GM23248 (cell line): ENCODE measurements at regions not wholly inside any gene's neighbourhood (a gene's known extent, or its start where the extent isn't known, plus 50 kb on each side); places are given as distances from the start of the nearest gene placed in this dataset.

ENCODE experiments used
- DNase-seq: peaks from one replicate; pipeline ENCODE4 v3.0.0-alpha.2; 2015
- H2AFZ ChIP-seq: fragments of 200-600 bp; sonication (generic); 2 replicates; pipeline ENCODE4 v1.6.1; 2016; ENCODE audit warnings: antibody characterized with exemption
- H3F3A ChIP-seq: fragments of 200-600 bp; sonication (generic); 2 replicates; pipeline ENCODE4 v1.6.1; 2016; ENCODE audit warnings: mild to moderate bottlenecking, antibody characterized with exemption, mixed run types; ENCODE audit not compliant: insufficient read depth
- H3K27ac ChIP-seq: fragments of 200-600 bp; sonication (generic); 2 replicates; pipeline ENCODE4 v1.5.1; 2016; ENCODE audit warnings: mild to moderate bottlenecking
- H3K27me3 ChIP-seq: fragments of 200-600 bp; sonication (generic); replicated peaks from 2 replicates; pipeline ENCODE4 v1.6.1; 2016; ENCODE audit warnings: mild to moderate bottlenecking; ENCODE audit not compliant: insufficient read depth
- H3K36me3 ChIP-seq: fragments of 200-600 bp; sonication (generic); 2 replicates; pipeline ENCODE4 v1.6.1; 2016; ENCODE audit warnings: low read depth, mild to moderate bottlenecking
- H3K4me1 ChIP-seq: fragments of 200-600 bp; sonication (generic); 2 replicates; pipeline ENCODE4 v1.6.1; 2016; ENCODE audit warnings: mild to moderate bottlenecking; ENCODE audit not compliant: insufficient read depth
- H3K4me2 ChIP-seq: fragments of 200-600 bp; sonication (generic); one replicate; pipeline ENCODE4 v1.6.1; 2016; ENCODE audit warnings: mild to moderate bottlenecking; ENCODE audit not compliant: unreplicated experiment
- H3K4me3 ChIP-seq: fragments of 200-600 bp; sonication (generic); 2 replicates; pipeline ENCODE4 v1.5.1; 2016; ENCODE audit warnings: mild to moderate bottlenecking
- H3K79me2 ChIP-seq: fragments of 200-600 bp; sonication (generic); 2 replicates; pipeline ENCODE4 v1.6.1; 2016; ENCODE audit warnings: mild to moderate bottlenecking; ENCODE audit not compliant: insufficient read depth
- H3K9ac ChIP-seq: fragments of 200-600 bp; sonication (generic); 2 replicates; pipeline ENCODE4 v1.6.1; 2016; ENCODE audit warnings: mild to moderate bottlenecking
- H3K9me2 ChIP-seq: fragments of 200-600 bp; sonication (generic); 2 replicates; pipeline ENCODE4 v1.6.1; 2016; ENCODE audit warnings: mixed run types, mild to moderate bottlenecking, moderate library complexity; ENCODE audit not compliant: insufficient read depth
- H3K9me3 ChIP-seq: fragments of 200-600 bp; sonication (generic); one replicate; pipeline ENCODE4 v1.6.1; 2017; ENCODE audit warnings: low read depth
- H4K20me1 ChIP-seq: fragments of 200-600 bp; sonication (generic); 2 replicates; pipeline ENCODE4 v1.6.0; 2016; ENCODE audit not compliant: insufficient read depth
- EZH2 ChIP-seq: fragments of 200-600 bp; sonication (generic); IDR thresholded peaks from 2 replicates; pipeline ENCODE4 v1.6.1; 2018; ENCODE audit warnings: antibody characterized with exemption, mild to moderate bottlenecking; ENCODE audit not compliant: insufficient read depth, poor library complexity, severe bottlenecking
- EZH2phosphoT487 ChIP-seq: fragments of 200-600 bp; sonication (generic); IDR thresholded peaks from 2 replicates; pipeline ENCODE4 v1.6.1; 2018; ENCODE audit warnings: antibody characterized with exemption, moderate library complexity, mild to moderate bottlenecking, low read depth; ENCODE audit not compliant: insufficient read depth
- WGBS, 2 experiments: methylation state at CpG; one replicate each; pipeline ENCODE4 v1.1.6; 2015 to 2017; ENCODE audit warnings: low lambda C conversion rate in 2 of 2, low coverage in 1 of 2; ENCODE audit errors: missing lambda C conversion rate in 2 of 2; 5-methylcytosine and 5-hydroxymethylcytosine counted together
- in situ Hi-C: fragments of 300-500 bp; cut with MboI; formaldehyde crosslinking; loops from 2 replicates; pipeline ENCODE4 v1.15.0; 2020

DNA sequence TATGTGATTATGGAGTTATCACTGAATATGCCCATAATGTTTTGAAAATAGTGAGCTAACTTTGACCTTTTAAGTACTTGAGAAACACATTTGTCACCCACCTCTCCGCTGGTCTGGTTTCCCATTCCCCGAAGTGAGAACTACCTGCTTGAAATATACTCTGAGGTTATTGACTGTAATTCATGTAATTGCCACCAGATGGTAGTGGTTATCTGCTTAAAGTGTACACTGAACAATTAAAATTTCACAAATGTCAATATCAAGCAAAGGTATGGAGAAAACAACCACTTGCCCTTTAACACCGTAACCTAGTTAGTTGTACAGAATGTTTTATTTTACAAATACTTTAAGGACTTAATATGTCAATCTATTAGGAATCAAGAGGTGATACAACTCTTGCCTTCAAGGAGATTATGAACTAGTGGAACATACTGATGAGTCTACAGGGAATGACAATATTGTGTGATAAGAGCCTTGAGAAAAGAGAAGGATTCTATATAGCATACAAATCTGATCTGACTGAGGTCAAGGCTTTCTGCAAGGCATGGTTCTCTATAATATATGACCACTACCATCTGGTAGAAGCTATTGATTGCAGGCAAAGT, 316.8 kb upstream of the KCNH7 start:
- no peaks in the 10 kb centered on the region for H3K36me3 ChIP-seq
- H4K20me1 ChIP-seq, result no peaks in the 10 kb centered on the region
- no peak overlapping the region for H3K9ac ChIP-seq
- no peaks in the 10 kb centered on the region for H3K9me3 ChIP-seq
- no peak overlapping the region for H2AFZ ChIP-seq
- H3K27ac ChIP-seq, result no peak overlapping the region
- no peaks in the 10 kb centered on the region for H3K27me3 ChIP-seq
- WGBS, 2 experiments, result 19 to 23% methylated on average over 3 of the region's 3 CpGs
- peaks cover 6% of the 10 kb centered on the region; the same call in 1 of the 2 replicates for H3K4me1 ChIP-seq
- peak; percentile 47 for DNase-seq
- H3K4me2 ChIP-seq, result no peak overlapping the region
- no peaks in the 10 kb centered on the region for H3K9me2 ChIP-seq
- H3K4me3 ChIP-seq, result no peak overlapping the region
- TF ChIP-seq EZH2 (no peak), EZH2phosphoT487 (no peak)
- in situ Hi-C loops, result no loop called here
- H3K79me2 ChIP-seq, result no peaks in the 10 kb centered on the region
- peaks cover 11% of the 10 kb centered on the region for H3F3A ChIP-seq

DNA sequence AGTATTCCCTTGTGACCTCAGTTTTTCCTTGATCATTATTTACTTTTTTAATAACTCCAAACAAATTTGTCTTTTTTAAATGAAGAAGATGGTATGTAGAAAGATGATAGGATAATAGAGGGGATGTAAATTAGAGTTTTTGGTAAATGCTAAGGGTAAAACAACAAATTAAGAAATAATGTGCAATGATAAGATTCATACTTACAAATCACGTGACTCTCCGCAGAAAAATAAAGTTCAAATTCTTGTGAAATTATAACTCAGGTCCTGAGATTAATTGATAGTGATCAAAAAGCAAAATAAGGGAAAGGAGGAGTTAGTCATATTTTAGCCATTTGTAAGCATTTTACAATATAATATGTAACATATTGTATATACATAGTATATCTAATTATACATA, 304.1 kb upstream of the KCNH7 start:
- H4K20me1 ChIP-seq, result no peaks in the 10 kb centered on the region
- no peak overlapping the region for H2AFZ ChIP-seq
- no peaks in the 10 kb centered on the region for H3K9me2 ChIP-seq
- TF ChIP-seq EZH2phosphoT487 (no peak), EZH2 (no peak)
- no peak overlapping the region for H3K4me3 ChIP-seq
- no peak overlapping the region for H3K27ac ChIP-seq
- H3K9me3 ChIP-seq, result peaks cover 4% of the 10 kb centered on the region
- in situ Hi-C loops, result no loop called here
- DNase-seq, result no peak
- no peak overlapping the region for H3K4me2 ChIP-seq
- H3K36me3 ChIP-seq, result no peaks in the 10 kb centered on the region
- WGBS, 2 experiments, result 23 to 33% methylated on average over 2 of the region's 2 CpGs
- H3K27me3 ChIP-seq, result 0 out of 2 replicates have a peak, but pooled peaks cover 3% of the 10 kb centered on the region
- no peaks in the 10 kb centered on the region for H3K79me2 ChIP-seq
- H3K4me1 ChIP-seq, result no peaks in the 10 kb centered on the region
- H3F3A ChIP-seq, result no peaks in the 10 kb centered on the region
- no peak overlapping the region for H3K9ac ChIP-seq

DNA sequence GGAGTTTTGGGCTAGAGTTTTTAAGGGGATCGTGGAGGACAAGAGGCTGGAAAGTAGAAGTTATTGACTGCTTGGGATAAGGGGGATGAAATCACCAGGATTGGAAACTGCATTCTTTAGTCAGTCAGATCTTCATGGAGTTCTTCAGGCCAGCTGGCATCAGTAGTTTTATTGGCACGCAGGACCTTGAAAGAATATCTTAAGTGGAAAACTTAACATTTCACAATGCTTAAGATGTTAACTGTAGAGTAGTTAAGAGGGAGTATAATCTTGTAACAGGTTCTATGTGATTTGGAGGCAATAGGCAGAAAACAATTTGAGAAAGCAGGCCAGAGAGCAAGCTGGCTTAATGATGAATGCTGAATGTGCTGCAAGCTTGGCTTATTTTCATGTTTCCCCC, 300.4 kb upstream of the KCNH7 start:
- in situ Hi-C loops, result loop anchor here (10.0 kb wide), 1 partner anchor 254 kb away; no protein-coding TSS in a partner anchor
- 9 to 10% methylated on average over 2 of the region's 2 CpGs for WGBS, 2 experiments
- Histone ChIP-seq H3K27ac (no peak overlapping the region), H3K4me2 (no peak overlapping the region), H3K79me2 (no peaks in the 10 kb centered on the region), H3K4me1 (no peaks in the 10 kb centered on the region), H4K20me1 (no peaks in the 10 kb centered on the region), H3K9ac (no peak overlapping the region), H3K9me2 (no peaks in the 10 kb centered on the region), H3K27me3 (0 out of 2 replicates have a peak, but pooled peaks cover 3% of the 10 kb centered on the region), H3K9me3 (peaks cover 4% of the 10 kb centered on the region), H2AFZ (no peak overlapping the region), H3K4me3 (no peak overlapping the region), H3K36me3 (no peaks in the 10 kb centered on the region), H3F3A (no peaks in the 10 kb centered on the region)
- no peak for DNase-seq
- TF ChIP-seq EZH2 (no peak), EZH2phosphoT487 (no peak)

DNA sequence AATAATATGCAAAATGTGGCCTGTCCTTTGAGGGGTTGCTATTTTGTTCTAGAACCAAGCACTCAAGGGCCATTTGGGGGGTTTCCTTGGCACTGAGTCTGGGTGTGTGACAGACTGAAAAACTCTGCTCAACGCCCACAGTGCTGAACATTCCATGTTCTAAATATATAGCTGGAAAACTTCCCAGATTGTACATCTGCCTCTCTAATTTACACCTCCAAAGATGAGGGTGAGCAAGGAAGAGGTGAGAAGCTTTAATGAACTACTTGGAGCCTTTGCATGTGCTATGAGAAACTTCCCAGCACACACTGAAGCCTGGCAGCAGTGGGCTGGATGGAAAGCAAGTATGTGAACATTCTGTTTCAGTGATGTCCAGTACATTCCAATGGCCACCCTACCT, 296.7 kb upstream of the KCNH7 start:
- Histone ChIP-seq H3K79me2 (no peaks in the 10 kb centered on the region), H3K9me2 (no peaks in the 10 kb centered on the region), H3K27ac (no peak overlapping the region), H3K36me3 (no peaks in the 10 kb centered on the region), H3K9me3 (peaks cover 4% of the 10 kb centered on the region), H3F3A (no peaks in the 10 kb centered on the region), H3K4me3 (no peak overlapping the region), H3K9ac (no peak overlapping the region), H2AFZ (no peak overlapping the region), H4K20me1 (no peaks in the 10 kb centered on the region), H3K27me3 (0 out of 2 replicates have a peak, but pooled peaks cover 3% of the 10 kb centered on the region), H3K4me2 (no peak overlapping the region), H3K4me1 (no peaks in the 10 kb centered on the region)
- no peak for DNase-seq
- in situ Hi-C loops, result loop anchor here (10.0 kb wide), 1 partner anchor 250 kb away; no protein-coding TSS in a partner anchor
- 5 to 7% methylated on average over 1 of the region's 1 CpG for whole genome bisulfite sequencing, 2 experiments
- no peak for TF ChIP-seq EZH2phosphoT487
- no peak for TF ChIP-seq EZH2
